ENCODE measurements at regions not wholly inside any gene's neighbourhood (a gene's known extent, or its start where the extent isn't known, plus 50 kb on each side); places are given as distances from the start of the nearest gene placed in this dataset.
"Not testable (repeated sequence)": the region's sequence is repeated elsewhere in the genome, so short reads cannot be mapped to it uniquely, and the experiment has no call there.

DNA sequence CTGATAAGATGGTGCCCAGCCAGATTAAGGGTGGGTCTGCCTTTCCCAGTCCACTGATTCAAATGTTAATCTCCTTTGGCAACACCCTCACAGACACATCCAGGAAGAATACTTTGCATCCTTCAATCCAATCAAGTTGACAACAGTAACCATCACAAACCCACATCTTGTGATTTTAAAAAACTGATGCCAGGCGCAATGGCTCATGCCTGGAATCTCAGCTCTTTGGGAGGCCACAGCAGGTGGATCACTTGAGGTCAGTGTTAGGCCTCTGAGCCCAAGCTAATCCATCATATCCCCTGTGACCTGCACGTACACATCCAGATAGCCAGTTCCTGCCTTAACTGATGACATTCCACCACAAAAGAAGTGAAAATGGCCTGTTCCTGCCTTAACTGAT, 74.9 kb upstream of the ZNF462 start:
- TF ChIP-seq, protein P1, sequence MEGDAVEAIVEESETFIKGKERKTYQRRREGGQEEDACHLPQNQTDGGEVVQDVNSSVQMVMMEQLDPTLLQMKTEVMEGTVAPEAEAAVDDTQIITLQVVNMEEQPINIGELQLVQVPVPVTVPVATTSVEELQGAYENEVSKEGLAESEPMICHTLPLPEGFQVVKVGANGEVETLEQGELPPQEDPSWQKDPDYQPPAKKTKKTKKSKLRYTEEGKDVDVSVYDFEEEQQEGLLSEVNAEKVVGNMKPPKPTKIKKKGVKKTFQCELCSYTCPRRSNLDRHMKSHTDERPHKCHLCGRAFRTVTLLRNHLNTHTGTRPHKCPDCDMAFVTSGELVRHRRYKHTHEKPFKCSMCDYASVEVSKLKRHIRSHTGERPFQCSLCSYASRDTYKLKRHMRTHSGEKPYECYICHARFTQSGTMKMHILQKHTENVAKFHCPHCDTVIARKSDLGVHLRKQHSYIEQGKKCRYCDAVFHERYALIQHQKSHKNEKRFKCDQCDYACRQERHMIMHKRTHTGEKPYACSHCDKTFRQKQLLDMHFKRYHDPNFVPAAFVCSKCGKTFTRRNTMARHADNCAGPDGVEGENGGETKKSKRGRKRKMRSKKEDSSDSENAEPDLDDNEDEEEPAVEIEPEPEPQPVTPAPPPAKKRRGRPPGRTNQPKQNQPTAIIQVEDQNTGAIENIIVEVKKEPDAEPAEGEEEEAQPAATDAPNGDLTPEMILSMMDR (conservative IDR thresholded peaks at IDR 0.05; ENCODE audit: low read length) = not testable (repeated sequence)
- not testable (repeated sequence) for TF ChIP-seq EZH2phosphoT487 (IDR thresholded peaks at IDR 0.05; ENCODE audit: borderline replicate concordance)

Data from Loucy (cell line).